ENCODE measurements at regions not wholly inside any gene's neighbourhood (a gene's known extent, or its start where the extent isn't known, plus 50 kb on each side); places are given as distances from the start of the nearest gene placed in this dataset.

- TF ChIP-seq CTCF (IDR thresholded peaks at IDR 0.05; ENCODE audit: low read depth, low read length) (no peak), EZH2phosphoT487 (IDR thresholded peaks at IDR 0.05; ENCODE audit: low read depth) (no peak)
These were observed 716.0 kb upstream of the STXBP6 start for GRCh38 chr14:25765909-25766308.
